H1 (cell line): ENCODE measurements at regions not wholly inside any gene's neighbourhood (a gene's known extent, or its start where the extent isn't known, plus 50 kb on each side); places are given as distances from the start of the nearest gene placed in this dataset.

Experiments
- CTCF ChIA-PET: fragments of 300-600 bp; sonication (Branson Sonifier 250); formaldehyde crosslinking; loops from one replicate; lab custom pipeline; 2021; ENCODE audit not compliant: partially characterized antibody; lab: Charles Lee
- POLR2A ChIA-PET: fragments of 300-600 bp; sonication (Branson Sonifier 250); formaldehyde crosslinking; loops from one replicate; lab custom pipeline; 2021; ENCODE audit warnings: inconsistent platforms; ENCODE audit not compliant: partially characterized antibody; lab: Charles Lee
- DNase-seq, 2 experiments: peaks; one replicate each; pipeline versions ENCODE4 v3.0.0 to v3.0.0-alpha.2; 2010 to 2022; ENCODE audit warnings: low spot score in 2 of 2, low read depth in 1 of 2, mixed read lengths in 1 of 2
- FAIRE-seq: peaks from 2 replicates; lab custom pipeline; 2011; peaks lifted over from hg19 to GRCh38; lab: Jason Lieb, UNC
- H2AFZ ChIP-seq: 2 replicates; pipeline ENCODE4 v1.8.1; 2012; ENCODE audit warnings: low read length, inconsistent platforms
- H2AK5ac ChIP-seq: 2 replicates; pipeline ENCODE4 v1.6.1; 2013; ENCODE audit warnings: low read depth, low read length
- H2BK120ac ChIP-seq: replicated peaks from 2 replicates; pipeline ENCODE3; 2013; ENCODE audit warnings: low read depth, low read length, inconsistent platforms
- H2BK12ac ChIP-seq: 2 replicates; pipeline ENCODE4 v1.6.1; 2013; ENCODE audit warnings: low read depth, low read length
- H2BK15ac ChIP-seq: 2 replicates; pipeline ENCODE4 v1.6.1; 2013; ENCODE audit warnings: low read length
- H2BK20ac ChIP-seq: 2 replicates; pipeline ENCODE4 v1.6.1; 2013; ENCODE audit warnings: low read length
- H2BK5ac ChIP-seq: 2 replicates; pipeline ENCODE4 v1.6.1; 2013; ENCODE audit warnings: low read depth, low read length
- H3K14ac ChIP-seq: 2 replicates; pipeline ENCODE4 v1.6.1; 2013; ENCODE audit warnings: inconsistent platforms; ENCODE audit not compliant: insufficient read length
- H3K18ac ChIP-seq: 2 replicates; pipeline ENCODE4 v1.6.1; 2013; ENCODE audit warnings: low read length; ENCODE audit errors: extremely low read depth
- H3K23ac ChIP-seq: 2 replicates; pipeline ENCODE4 v1.6.1; 2013; ENCODE audit warnings: inconsistent platforms; ENCODE audit not compliant: insufficient read length
- H3K23me2 ChIP-seq: 2 replicates; pipeline ENCODE4 v1.6.1; 2013; ENCODE audit warnings: low read depth, low read length
- H3K27ac ChIP-seq: 2 replicates; pipeline ENCODE4 v1.6.1; 2011; ENCODE audit warnings: low read depth, low read length, inconsistent platforms
- H3K27me3 ChIP-seq, 4 experiments: replicated peaks in 1 of 4; 1 replicate in 1 of 4; 2 replicates in 3 of 4; pipeline versions ENCODE4 v1.6.1 to v1.8.1; 2011 to 2013; ENCODE audit warnings: low read length in 3 of 4, mild to moderate bottlenecking in 3 of 4, inconsistent platforms in 2 of 4, mixed read lengths in 2 of 4, moderate library complexity in 1 of 4; ENCODE audit not compliant: control insufficient read depth in 3 of 4, insufficient read depth in 3 of 4; ENCODE audit errors: extremely low read depth in 1 of 4
- H3K36me3 ChIP-seq, 4 experiments: 2 replicates each; pipeline versions ENCODE4 v1.6.1 to v1.8.1; 2011 to 2013; ENCODE audit warnings: mild to moderate bottlenecking in 4 of 4, low read length in 3 of 4, moderate library complexity in 2 of 4, control low read depth in 1 of 4, inconsistent platforms in 1 of 4; ENCODE audit not compliant: insufficient read depth in 4 of 4, control insufficient read depth in 2 of 4
- H3K4ac ChIP-seq: replicated peaks from 2 replicates; pipeline ENCODE3; 2013; ENCODE audit warnings: low read length, low read depth, mixed read lengths, inconsistent platforms; ENCODE audit not compliant: insufficient read length
- H3K4me1 ChIP-seq, 4 experiments: replicated peaks in 1 of 4; 1 replicate in 1 of 4; 2 replicates in 3 of 4; pipeline versions ENCODE4 v1.6.1 to v1.8.1; 2011 to 2013; ENCODE audit warnings: low read length in 3 of 4, inconsistent platforms in 2 of 4, mixed read lengths in 1 of 4; ENCODE audit not compliant: insufficient read depth in 4 of 4, control insufficient read depth in 3 of 4
- H3K4me2 ChIP-seq, 2 experiments: 2 replicates each; pipeline versions ENCODE4 v1.6.1 to v1.8.1; 2011 to 2013; ENCODE audit warnings: low read depth in 2 of 2, low read length in 2 of 2, control low read depth in 1 of 2, inconsistent platforms in 1 of 2, mild to moderate bottlenecking in 1 of 2; ENCODE audit not compliant: insufficient read depth in 1 of 2
- H3K4me3 ChIP-seq, 4 experiments: fragments of 200-600, 300-600 bp in 1 of 4; sonication (generic), shearing (Covaris generic), sonication (Bioruptor Twin) in 1 of 4; 2 replicates each; pipeline versions ENCODE4 v1.5.1 to v1.8.1; 2011 to 2016; ENCODE audit warnings: low read length in 4 of 4, low read depth in 3 of 4, control low read depth in 2 of 4, inconsistent platforms in 2 of 4, mild to moderate bottlenecking in 2 of 4, mixed read lengths in 1 of 4, moderate library complexity in 1 of 4; ENCODE audit not compliant: insufficient read depth in 2 of 4; ENCODE audit errors: extremely low read depth in 1 of 4
- H3K56ac ChIP-seq: replicated peaks from 2 replicates; pipeline ENCODE3; 2013; ENCODE audit warnings: low read depth, mild to moderate bottlenecking, mixed read lengths, low read length, inconsistent platforms; ENCODE audit not compliant: insufficient read length
- H3K79me1 ChIP-seq: 2 replicates; pipeline ENCODE4 v1.6.1; 2013; ENCODE audit warnings: low read depth, low read length, control low read depth
- H3K79me2 ChIP-seq, 2 experiments: 2 replicates each; pipeline versions ENCODE4 v1.6.1 to v1.8.1; 2012 to 2013; ENCODE audit warnings: low read length in 2 of 2, mild to moderate bottlenecking in 2 of 2, inconsistent platforms in 1 of 2; ENCODE audit not compliant: insufficient read depth in 2 of 2, control insufficient read depth in 1 of 2
- H3K9ac ChIP-seq, 4 experiments: replicated peaks in 1 of 4; 1 replicate in 1 of 4; 2 replicates in 3 of 4; pipeline versions ENCODE4 v1.6.1 to v1.8.1; 2011 to 2013; ENCODE audit warnings: low read depth in 3 of 4, low read length in 3 of 4, control low read depth in 2 of 4, mild to moderate bottlenecking in 2 of 4, moderate library complexity in 2 of 4, inconsistent platforms in 1 of 4; ENCODE audit errors: extremely low read depth in 1 of 4
- H3K9me3 ChIP-seq, 2 experiments: 2 replicates each; pipeline versions ENCODE4 v1.6.1 to v1.8.1; 2012 to 2013; ENCODE audit warnings: mild to moderate bottlenecking in 2 of 2, moderate library complexity in 2 of 2, control low read depth in 1 of 2, inconsistent platforms in 1 of 2, low read depth in 1 of 2, low read length in 1 of 2, mixed read lengths in 1 of 2; ENCODE audit not compliant: insufficient read depth in 2 of 2
- H4K20me1 ChIP-seq, 2 experiments: replicated peaks in 1 of 2; 2 replicates each; pipeline versions ENCODE3 to v1.8.1; 2011 to 2013; ENCODE audit warnings: inconsistent platforms in 2 of 2, low read length in 2 of 2, mild to moderate bottlenecking in 1 of 2; ENCODE audit not compliant: insufficient read depth in 2 of 2, control insufficient read depth in 1 of 2
- H4K5ac ChIP-seq: 2 replicates; pipeline ENCODE4 v1.6.1; 2013; ENCODE audit warnings: low read length, low read depth, mixed read lengths, inconsistent platforms; ENCODE audit not compliant: insufficient read length
- H4K8ac ChIP-seq: 2 replicates; pipeline ENCODE4 v1.8.0; 2013; ENCODE audit warnings: mild to moderate bottlenecking, moderate library complexity, low read length, inconsistent platforms; ENCODE audit not compliant: insufficient read depth; ENCODE audit errors: extremely low read depth
- H4K91ac ChIP-seq: replicated peaks from 2 replicates; pipeline ENCODE3; 2013; ENCODE audit warnings: low read length, mixed read lengths, inconsistent platforms; ENCODE audit not compliant: insufficient read length
- CHD1 ChIP-seq: IDR thresholded peaks from 2 replicates; pipeline ENCODE4 v1.6.1; 2012; ENCODE audit warnings: low read depth, low read length, improper control_type of control experiment
- CREB1 ChIP-seq: IDR thresholded peaks from 2 replicates; pipeline ENCODE4 v1.6.1; 2012; ENCODE audit warnings: inconsistent platforms
- EP300 ChIP-seq, 2 experiments: IDR thresholded peaks; 1 replicate in 1 of 2; 2 replicates in 1 of 2; pipeline ENCODE4 v1.6.1; 2011 to 2012; ENCODE audit warnings: low read depth in 2 of 2, low read length in 2 of 2, mild to moderate bottlenecking in 2 of 2, borderline replicate concordance in 1 of 2, inconsistent platforms in 1 of 2, moderate library complexity in 1 of 2
- GTF2F1 ChIP-seq: IDR thresholded peaks from 2 replicates; pipeline ENCODE4 v1.6.1; 2012; ENCODE audit warnings: low read depth, low read length, improper control_type of control experiment, borderline replicate concordance
- HDAC6 ChIP-seq: IDR thresholded peaks from one replicate; pipeline ENCODE4 v1.7.1; 2012; ENCODE audit warnings: low read depth, mild to moderate bottlenecking, inconsistent platforms, low read length, moderate library complexity
- KDM4A ChIP-seq: IDR thresholded peaks from one replicate; pipeline ENCODE4 v1.7.1; 2012; ENCODE audit warnings: low read depth, mild to moderate bottlenecking, moderate library complexity, low read length, inconsistent platforms; ENCODE audit not compliant: severe bottlenecking
- MAFK ChIP-seq: IDR thresholded peaks from 2 replicates; pipeline ENCODE4 v1.6.1; 2012; ENCODE audit warnings: low read depth, mild to moderate bottlenecking, improper control_type of control experiment, low read length
- NRF1 ChIP-seq: IDR thresholded peaks from 2 replicates; pipeline ENCODE4 v1.6.1; 2011; ENCODE audit warnings: mild to moderate bottlenecking, low read depth, low read length, improper control_type of control experiment
- TCF12 ChIP-seq: IDR thresholded peaks from 2 replicates; pipeline ENCODE4 v1.6.1; 2011; ENCODE audit warnings: low read depth, mild to moderate bottlenecking, low read length
- WGBS, 2 experiments: shearing (Covaris generic) in 1 of 2; methylation state at CpG; one replicate each; pipeline versions ENCODE4 v1.1.6 to v1.1.7; 2013 to 2015; ENCODE audit warnings: low lambda C conversion rate in 2 of 2, mixed read lengths in 2 of 2, inconsistent platforms in 1 of 2, low coverage in 1 of 2, missing lambda C conversion rate in 1 of 2; ENCODE audit not compliant: insufficient replicate concordance in 2 of 2, insufficient coverage in 1 of 2, insufficient read length in 1 of 2; ENCODE audit errors: extremely low coverage in 1 of 2, missing lambda C conversion rate in 1 of 2; 5-methylcytosine and 5-hydroxymethylcytosine counted together
- TF ChIP-seq, protein P1 (sequence below): IDR thresholded peaks from 2 replicates; pipeline ENCODE4 v1.6.1; 2011; ENCODE audit warnings: low read length, improper control_type of control experiment
- TF ChIP-seq, protein P2 (sequence below): IDR thresholded peaks from 2 replicates; pipeline ENCODE4 v1.6.1; 2012; ENCODE audit warnings: inconsistent platforms

DNA sequence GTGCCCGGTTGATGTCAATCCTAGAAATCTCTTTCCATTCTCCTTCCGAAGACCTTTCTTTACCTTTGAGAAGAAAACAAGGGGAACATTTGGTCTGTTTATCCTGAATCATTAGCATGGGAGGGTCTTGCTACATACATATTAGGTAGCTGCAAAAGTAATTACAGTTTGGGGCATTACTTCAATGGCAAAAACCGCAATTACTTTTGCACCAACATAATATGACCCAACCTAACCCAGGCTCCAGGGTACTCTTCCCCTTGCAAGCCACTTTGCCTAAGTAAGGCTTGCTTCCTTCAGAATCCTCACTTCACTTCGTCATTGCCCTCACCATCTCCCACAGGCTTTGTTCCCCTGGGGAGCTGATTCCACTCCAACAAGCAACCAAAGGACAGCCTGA is 662.7 kb downstream of the DIAPH3 start:
- no peak overlapping the region for H2BK12ac ChIP-seq
- no peaks in the 10 kb centered on the region for H3K79me2 ChIP-seq
- FAIRE-seq, result no peak
- POLR2A ChIA-PET, result no interaction called here
- no peak overlapping the region for H2BK15ac ChIP-seq
- no peak for DNase-seq
- no peaks in the 10 kb centered on the region for H3K4me1 ChIP-seq
- H3K27ac ChIP-seq, result no peak overlapping the region
- H2AFZ ChIP-seq, result no peak overlapping the region
- no peak overlapping the region for H4K91ac ChIP-seq
- no peak overlapping the region for H3K23ac ChIP-seq
- no peak overlapping the region for H2BK5ac ChIP-seq
- H2BK20ac ChIP-seq, result no peak overlapping the region
- no peak overlapping the region for H4K8ac ChIP-seq
- H2BK120ac ChIP-seq, result no peak overlapping the region
- H3K4ac ChIP-seq, result no peak overlapping the region
- no peaks in the 10 kb centered on the region for H3K79me1 ChIP-seq
- H3K9me3 ChIP-seq, result no peaks in the 10 kb centered on the region
- no peaks in the 10 kb centered on the region for H4K20me1 ChIP-seq
- H3K9ac ChIP-seq, result no peak overlapping the region
- no peak overlapping the region for H4K5ac ChIP-seq
- H3K4me2 ChIP-seq, result no peak overlapping the region
- no peak overlapping the region for H3K4me3 ChIP-seq
- WGBS, 2 experiments, result 90% methylated on average over 4 of the region's 4 CpGs; no CpG with 5 or more reads in 1 of the 2 experiments
- H3K36me3 ChIP-seq, result no peaks in the 10 kb centered on the region
- no peak overlapping the region for H3K14ac ChIP-seq
- H3K23me2 ChIP-seq, result no peaks in the 10 kb centered on the region
- H3K27me3 ChIP-seq, result no peaks in the 10 kb centered on the region
- CTCF ChIA-PET, result interaction anchor here (1.1 to 2.4 kb wide), 3 partner anchors 19 to 125 kb away, joined by 3 to 9 read pairs (median 4); no protein-coding TSS in a partner anchor
- no peak overlapping the region for H3K18ac ChIP-seq
- no peak overlapping the region for H2AK5ac ChIP-seq
- no peak overlapping the region for H3K56ac ChIP-seq
- no peak for TF ChIP-seq HDAC6
- no peak for TF ChIP-seq CHD1
- TF ChIP-seq, protein P1, sequence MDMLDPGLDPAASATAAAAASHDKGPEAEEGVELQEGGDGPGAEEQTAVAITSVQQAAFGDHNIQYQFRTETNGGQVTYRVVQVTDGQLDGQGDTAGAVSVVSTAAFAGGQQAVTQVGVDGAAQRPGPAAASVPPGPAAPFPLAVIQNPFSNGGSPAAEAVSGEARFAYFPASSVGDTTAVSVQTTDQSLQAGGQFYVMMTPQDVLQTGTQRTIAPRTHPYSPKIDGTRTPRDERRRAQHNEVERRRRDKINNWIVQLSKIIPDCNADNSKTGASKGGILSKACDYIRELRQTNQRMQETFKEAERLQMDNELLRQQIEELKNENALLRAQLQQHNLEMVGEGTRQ, result no peak
- no peak for TF ChIP-seq GTF2F1
- TF ChIP-seq NRF1, result no peak
- TF ChIP-seq CREB1, result no peak
- TF ChIP-seq KDM4A, result no peak
- TF ChIP-seq EP300 (IDR thresholded peaks at IDR 0.05; ENCODE audit: borderline replicate concordance in 1 of 2, low read depth in 2 of 2, low read length in 2 of 2), result no peak
- TF ChIP-seq TCF12, result no peak
- TF ChIP-seq, protein P2, sequence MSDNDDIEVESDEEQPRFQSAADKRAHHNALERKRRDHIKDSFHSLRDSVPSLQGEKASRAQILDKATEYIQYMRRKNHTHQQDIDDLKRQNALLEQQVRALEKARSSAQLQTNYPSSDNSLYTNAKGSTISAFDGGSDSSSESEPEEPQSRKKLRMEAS, result no peak
- no peak for TF ChIP-seq MAFK
